HEK293 (cell line): ENCODE measurements at regions not wholly inside any gene's neighbourhood (a gene's known extent, or its start where the extent isn't known, plus 50 kb on each side); places are given as distances from the start of the nearest gene placed in this dataset.

Experiments used
- PBX3 ChIP-seq: sonication (generic); formaldehyde crosslinking; IDR thresholded peaks from 2 replicates; pipeline ENCODE4 v1.8.1; 2022; ENCODE audit warnings: mild to moderate bottlenecking, moderate library complexity, missing genetic modification reagents
- SETDB1 ChIP-seq: IDR thresholded peaks from one replicate; pipeline ENCODE4 v1.6.1; 2017; ENCODE audit warnings: mild to moderate bottlenecking, low read length, moderate library complexity, mixed read lengths; ENCODE audit not compliant: insufficient read length
- ZBTB8A ChIP-seq: fragments of 450-650 bp; formaldehyde crosslinking; IDR thresholded peaks from 2 replicates; pipeline ENCODE4 v1.5.1; 2016; ENCODE audit warnings: missing biosample characterization, missing genetic modification characterization
- ZFP69B ChIP-seq: fragments of 450-650 bp; formaldehyde crosslinking; IDR thresholded peaks from 2 replicates; pipeline ENCODE4 v1.5.1; 2016; ENCODE audit warnings: missing biosample characterization, missing genetic modification characterization
- ZNF133 ChIP-seq: fragments of 450-650 bp; formaldehyde crosslinking; IDR thresholded peaks from 2 replicates; pipeline ENCODE4 v1.5.1; 2016; ENCODE audit warnings: missing biosample characterization, missing genetic modification characterization
- ZNF184 ChIP-seq: fragments of 450-650 bp; IDR thresholded peaks from 2 replicates; pipeline ENCODE4 v1.5.1; 2018; ENCODE audit warnings: missing biosample characterization, mild to moderate bottlenecking, missing genetic modification characterization
- TF ChIP-seq, protein P1 (sequence below): fragments of 450-650 bp; formaldehyde crosslinking; IDR thresholded peaks from 2 replicates; pipeline ENCODE4 v1.5.1; 2016; ENCODE audit warnings: missing biosample characterization, missing genetic modification characterization
- TF ChIP-seq, protein P2 (sequence below): fragments of 450-650 bp; formaldehyde crosslinking; IDR thresholded peaks from 2 replicates; pipeline ENCODE4 v1.5.1; 2016; ENCODE audit warnings: missing biosample characterization, missing genetic modification characterization, low read depth
- TF ChIP-seq, protein P3 (sequence below): fragments of 450-650 bp; formaldehyde crosslinking; optimal IDR thresholded peaks from 2 replicates; pipeline ENCODE3; 2016; ENCODE audit warnings: missing biosample characterization, mild to moderate bottlenecking, missing genetic modification characterization

- TF ChIP-seq, protein P1, sequence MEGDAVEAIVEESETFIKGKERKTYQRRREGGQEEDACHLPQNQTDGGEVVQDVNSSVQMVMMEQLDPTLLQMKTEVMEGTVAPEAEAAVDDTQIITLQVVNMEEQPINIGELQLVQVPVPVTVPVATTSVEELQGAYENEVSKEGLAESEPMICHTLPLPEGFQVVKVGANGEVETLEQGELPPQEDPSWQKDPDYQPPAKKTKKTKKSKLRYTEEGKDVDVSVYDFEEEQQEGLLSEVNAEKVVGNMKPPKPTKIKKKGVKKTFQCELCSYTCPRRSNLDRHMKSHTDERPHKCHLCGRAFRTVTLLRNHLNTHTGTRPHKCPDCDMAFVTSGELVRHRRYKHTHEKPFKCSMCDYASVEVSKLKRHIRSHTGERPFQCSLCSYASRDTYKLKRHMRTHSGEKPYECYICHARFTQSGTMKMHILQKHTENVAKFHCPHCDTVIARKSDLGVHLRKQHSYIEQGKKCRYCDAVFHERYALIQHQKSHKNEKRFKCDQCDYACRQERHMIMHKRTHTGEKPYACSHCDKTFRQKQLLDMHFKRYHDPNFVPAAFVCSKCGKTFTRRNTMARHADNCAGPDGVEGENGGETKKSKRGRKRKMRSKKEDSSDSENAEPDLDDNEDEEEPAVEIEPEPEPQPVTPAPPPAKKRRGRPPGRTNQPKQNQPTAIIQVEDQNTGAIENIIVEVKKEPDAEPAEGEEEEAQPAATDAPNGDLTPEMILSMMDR (tag by site-specific recombination), result no peak
- TF ChIP-seq PBX3 (CRISPR knock-in tag) (no peak), SETDB1 (no peak), ZNF133 (no peak), ZNF184 (no peak), ZFP69B (tag by site-specific recombination) (no peak), ZBTB8A (tag by site-specific recombination) (no peak)
- TF ChIP-seq, protein P2, sequence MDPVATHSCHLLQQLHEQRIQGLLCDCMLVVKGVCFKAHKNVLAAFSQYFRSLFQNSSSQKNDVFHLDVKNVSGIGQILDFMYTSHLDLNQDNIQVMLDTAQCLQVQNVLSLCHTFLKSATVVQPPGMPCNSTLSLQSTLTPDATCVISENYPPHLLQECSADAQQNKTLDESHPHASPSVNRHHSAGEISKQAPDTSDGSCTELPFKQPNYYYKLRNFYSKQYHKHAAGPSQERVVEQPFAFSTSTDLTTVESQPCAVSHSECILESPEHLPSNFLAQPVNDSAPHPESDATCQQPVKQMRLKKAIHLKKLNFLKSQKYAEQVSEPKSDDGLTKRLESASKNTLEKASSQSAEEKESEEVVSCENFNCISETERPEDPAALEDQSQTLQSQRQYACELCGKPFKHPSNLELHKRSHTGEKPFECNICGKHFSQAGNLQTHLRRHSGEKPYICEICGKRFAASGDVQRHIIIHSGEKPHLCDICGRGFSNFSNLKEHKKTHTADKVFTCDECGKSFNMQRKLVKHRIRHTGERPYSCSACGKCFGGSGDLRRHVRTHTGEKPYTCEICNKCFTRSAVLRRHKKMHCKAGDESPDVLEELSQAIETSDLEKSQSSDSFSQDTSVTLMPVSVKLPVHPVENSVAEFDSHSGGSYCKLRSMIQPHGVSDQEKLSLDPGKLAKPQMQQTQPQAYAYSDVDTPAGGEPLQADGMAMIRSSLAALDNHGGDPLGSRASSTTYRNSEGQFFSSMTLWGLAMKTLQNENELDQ, result no peak
- TF ChIP-seq, protein P3, sequence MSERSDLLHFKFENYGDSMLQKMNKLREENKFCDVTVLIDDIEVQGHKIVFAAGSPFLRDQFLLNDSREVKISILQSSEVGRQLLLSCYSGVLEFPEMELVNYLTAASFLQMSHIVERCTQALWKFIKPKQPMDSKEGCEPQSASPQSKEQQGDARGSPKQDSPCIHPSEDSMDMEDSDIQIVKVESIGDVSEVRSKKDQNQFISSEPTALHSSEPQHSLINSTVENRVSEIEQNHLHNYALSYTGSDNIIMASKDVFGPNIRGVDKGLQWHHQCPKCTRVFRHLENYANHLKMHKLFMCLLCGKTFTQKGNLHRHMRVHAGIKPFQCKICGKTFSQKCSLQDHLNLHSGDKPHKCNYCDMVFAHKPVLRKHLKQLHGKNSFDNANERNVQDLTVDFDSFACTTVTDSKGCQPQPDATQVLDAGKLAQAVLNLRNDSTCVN (tag by site-specific recombination), result no peak
Measured at GRCh38 chr1:43038232-43038935, 79.7 kb upstream of the SLC2A1 start.
